Sigmoid colon (tissue), 6 donors: ENCODE measurements at regions not wholly inside any gene's neighbourhood (a gene's known extent, or its start where the extent isn't known, plus 50 kb on each side); places are given as distances from the start of the nearest gene placed in this dataset.

Source experiments
- DNase-seq: peaks from one replicate; pipeline ENCODE4 v3.0.0-alpha.2; 2019
- H3K27ac ChIP-seq, 4 donors: fragments of 200-600 bp; sonication (generic); one replicate each; pipeline ENCODE4 v1.5.1; 2016 to 2019; ENCODE audit warnings: mild to moderate bottlenecking in 1 of 4
- H3K27me3 ChIP-seq, 3 donors: fragments of 200-600 bp; sonication (generic); one replicate each; pipeline ENCODE4 v1.5.1; 2019; ENCODE audit warnings: mild to moderate bottlenecking in 1 of 3
- H3K36me3 ChIP-seq, 4 donors: fragments of 200-600 bp; sonication (generic); one replicate each; pipeline ENCODE4 v1.5.1; 2016 to 2019
- H3K4me1 ChIP-seq, 4 donors: fragments of 200-600 bp; sonication (generic); one replicate each; pipeline ENCODE4 v1.5.1; 2017 to 2019
- H3K4me3 ChIP-seq, 4 donors: fragments of 200-600 bp; sonication (generic); one replicate each; pipeline ENCODE4 v1.5.1; 2017 to 2019; ENCODE audit warnings: mild to moderate bottlenecking in 2 of 4, moderate library complexity in 1 of 4
- H3K9me3 ChIP-seq, 4 donors: fragments of 200-600 bp in 3 of 4; sonication (generic) in 3 of 4; one replicate each; pipeline versions ENCODE4 v1.5.1 to v1.6.1; 2013 to 2019
- EP300 ChIP-seq, 4 donors: sonication (generic); formaldehyde crosslinking; IDR thresholded peaks; one replicate each; pipeline ENCODE4 v1.6.1; 2017; ENCODE audit warnings: antibody characterized with exemption in 4 of 4
- POLR2A ChIP-seq, 2 donors: fragments of 450-650 bp; IDR thresholded peaks; one replicate each; pipeline ENCODE4 v1.6.1; 2016; ENCODE audit warnings: antibody characterized with exemption in 2 of 2, mild to moderate bottlenecking in 2 of 2, moderate library complexity in 2 of 2
- POLR2AphosphoS5 ChIP-seq, 4 donors: sonication (generic); formaldehyde crosslinking; IDR thresholded peaks; one replicate each; pipeline ENCODE4 v1.6.1; 2017; ENCODE audit warnings: antibody characterized with exemption in 4 of 4
- WGBS, 2 donors: extraction: QIAGEN DNeasy Blood & Tissue Kit; methylation state at CpG; one replicate each; pipeline ENCODE4 v1.1.7; 2013; 5-methylcytosine and 5-hydroxymethylcytosine counted together
- intact Hi-C: fragments of 100-400 bp; cut with DNase I; formaldehyde crosslinking; loops from one replicate; pipeline ENCODE4 v1.15.1; 2023
- TF ChIP-seq, protein P1 (sequence below), 4 experiments: fragments of 450-650 bp in 3 of 4; fragments of 200-600 bp in 1 of 4; IDR thresholded peaks; one replicate each; pipeline ENCODE4 v1.5.1; 2016 to 2019; ENCODE audit warnings: antibody characterized with exemption in 4 of 4, mild to moderate bottlenecking in 3 of 4, moderate library complexity in 2 of 4
- donor health status: healthy with polysubstance abuse.
- donor health status: healthy.

DNA sequence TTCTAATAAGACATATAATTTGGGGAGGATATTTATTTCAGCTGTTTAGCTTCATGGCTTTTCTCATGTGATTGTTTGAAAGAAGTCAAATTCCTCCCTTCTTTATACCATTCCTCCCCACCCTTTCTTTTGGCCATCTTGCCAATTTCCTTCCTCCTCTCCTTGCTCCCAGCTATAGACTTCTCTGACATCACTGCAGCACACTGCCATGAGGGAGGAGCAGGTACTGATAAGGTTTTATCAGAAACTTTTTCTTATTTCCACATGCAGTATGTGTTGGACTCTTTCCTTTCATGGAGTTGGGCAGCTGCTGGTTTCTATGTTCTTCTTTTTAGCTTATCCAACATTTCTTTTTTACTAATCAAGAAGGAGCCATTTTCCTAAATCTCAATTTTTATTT, 481.7 kb upstream of the NR3C2 start:
- H3K36me3 ChIP-seq = no peaks in the 10 kb centered on the region
- peaks cover 0 to 33% (median 10%) of the 10 kb centered on the region in 4 donors for H3K4me1 ChIP-seq
- no peaks in the 10 kb centered on the region for H3K9me3 ChIP-seq
- no peak overlapping the region for H3K27ac ChIP-seq
- intact Hi-C loops = no loop called here
- H3K4me3 ChIP-seq = no peak overlapping the region
- TF ChIP-seq POLR2A (IDR thresholded peaks at IDR 0.05) (no peak), POLR2AphosphoS5 (IDR thresholded peaks at IDR 0.05) (no peak), EP300 (IDR thresholded peaks at IDR 0.05) (no peak)
- TF ChIP-seq, protein P1, sequence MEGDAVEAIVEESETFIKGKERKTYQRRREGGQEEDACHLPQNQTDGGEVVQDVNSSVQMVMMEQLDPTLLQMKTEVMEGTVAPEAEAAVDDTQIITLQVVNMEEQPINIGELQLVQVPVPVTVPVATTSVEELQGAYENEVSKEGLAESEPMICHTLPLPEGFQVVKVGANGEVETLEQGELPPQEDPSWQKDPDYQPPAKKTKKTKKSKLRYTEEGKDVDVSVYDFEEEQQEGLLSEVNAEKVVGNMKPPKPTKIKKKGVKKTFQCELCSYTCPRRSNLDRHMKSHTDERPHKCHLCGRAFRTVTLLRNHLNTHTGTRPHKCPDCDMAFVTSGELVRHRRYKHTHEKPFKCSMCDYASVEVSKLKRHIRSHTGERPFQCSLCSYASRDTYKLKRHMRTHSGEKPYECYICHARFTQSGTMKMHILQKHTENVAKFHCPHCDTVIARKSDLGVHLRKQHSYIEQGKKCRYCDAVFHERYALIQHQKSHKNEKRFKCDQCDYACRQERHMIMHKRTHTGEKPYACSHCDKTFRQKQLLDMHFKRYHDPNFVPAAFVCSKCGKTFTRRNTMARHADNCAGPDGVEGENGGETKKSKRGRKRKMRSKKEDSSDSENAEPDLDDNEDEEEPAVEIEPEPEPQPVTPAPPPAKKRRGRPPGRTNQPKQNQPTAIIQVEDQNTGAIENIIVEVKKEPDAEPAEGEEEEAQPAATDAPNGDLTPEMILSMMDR (IDR thresholded peaks at IDR 0.05) = no peak
- no peak for DNase-seq
- no peaks in the 10 kb centered on the region for H3K27me3 ChIP-seq

DNA sequence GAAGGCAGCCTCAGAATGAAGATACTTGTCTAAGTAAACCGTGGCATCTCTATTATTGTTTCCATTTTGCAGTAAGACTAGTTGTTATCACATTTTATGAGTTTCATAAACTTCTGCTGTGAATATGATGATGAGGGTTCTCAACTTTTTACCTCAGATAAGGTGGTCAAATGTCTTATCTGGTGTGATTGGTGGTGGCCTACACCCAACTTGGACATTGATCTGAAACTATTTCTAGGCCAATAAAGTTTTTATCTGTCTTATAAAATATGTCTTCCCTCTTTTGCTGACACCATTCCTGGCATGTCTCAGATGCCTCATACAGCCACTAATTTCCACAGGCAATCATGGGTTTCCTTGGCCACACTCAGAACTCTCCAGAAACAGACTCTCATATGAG, 480.3 kb upstream of the NR3C2 start:
- Histone ChIP-seq H3K4me1 (peaks cover 0 to 33% (median 10%) of the 10 kb centered on the region in 4 donors), H3K4me3 (no peak overlapping the region), H3K9me3 (no peaks in the 10 kb centered on the region), H3K27ac (no peak overlapping the region), H3K36me3 (no peaks in the 10 kb centered on the region), H3K27me3 (no peaks in the 10 kb centered on the region)
- whole genome bisulfite sequencing, 2 donors = 4 to 57% methylated on average over 1 of the region's 1 CpG
- no peak for DNase-seq
- intact Hi-C loops = no loop called here
- TF ChIP-seq POLR2A (IDR thresholded peaks at IDR 0.05) (no peak), EP300 (IDR thresholded peaks at IDR 0.05) (no peak), POLR2AphosphoS5 (IDR thresholded peaks at IDR 0.05) (no peak)
- TF ChIP-seq, protein P1 (IDR thresholded peaks at IDR 0.05) = no peak

DNA sequence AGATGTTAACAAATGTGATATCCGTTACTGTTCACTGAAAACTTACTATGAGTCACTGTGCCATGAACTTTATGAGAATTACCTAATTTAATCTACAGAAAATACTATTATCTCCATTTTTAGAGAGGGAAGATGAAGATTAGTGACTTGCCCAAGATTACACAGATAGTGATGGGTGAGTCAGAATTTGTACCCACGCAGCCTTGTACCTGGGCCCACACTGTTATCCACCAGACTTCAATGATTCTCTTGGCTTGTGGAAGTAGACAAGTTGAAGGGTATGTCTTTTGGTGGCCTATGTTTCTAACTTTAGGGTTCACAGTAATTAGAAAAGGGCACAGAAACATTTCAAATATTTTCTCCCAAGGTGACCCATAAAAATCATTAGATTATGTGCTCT, 472.5 kb upstream of the NR3C2 start:
- no peak for DNase-seq
- Histone ChIP-seq H3K9me3 (no peaks in the 10 kb centered on the region), H3K4me1 (no peaks in the 10 kb centered on the region), H3K4me3 (no peak overlapping the region), H3K27me3 (no peaks in the 10 kb centered on the region), H3K36me3 (no peaks in the 10 kb centered on the region), H3K27ac (no peak overlapping the region)
- 92 to 96% methylated on average over 2 of the region's 2 CpGs for WGBS, 2 donors
- intact Hi-C loops = no loop called here
- TF ChIP-seq EP300 (IDR thresholded peaks at IDR 0.05) = no peak
- no peak for TF ChIP-seq POLR2A (IDR thresholded peaks at IDR 0.05)
- no peak for TF ChIP-seq POLR2AphosphoS5 (IDR thresholded peaks at IDR 0.05)
- TF ChIP-seq, protein P1 (IDR thresholded peaks at IDR 0.05) = no peak

DNA sequence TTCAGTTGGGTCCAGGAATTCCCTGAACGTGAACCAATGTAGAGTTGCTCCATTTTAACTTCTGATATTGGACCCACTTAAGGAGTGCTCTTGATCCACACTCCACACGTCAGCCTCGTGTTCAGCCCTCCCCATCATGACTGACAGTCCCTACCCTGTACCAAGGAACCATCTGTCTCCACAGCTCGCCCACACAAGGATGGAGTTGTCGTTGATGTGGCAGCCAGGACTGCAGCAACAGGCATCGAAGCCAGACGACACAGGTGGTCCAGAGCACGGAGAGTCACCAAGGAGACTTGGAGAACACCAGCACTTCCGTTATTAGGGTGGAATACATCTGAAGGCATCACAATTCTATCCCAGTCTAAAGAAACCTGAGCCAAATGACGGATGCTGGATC, 472.1 kb upstream of the NR3C2 start:
- intact Hi-C loops = no loop called here
- TF ChIP-seq POLR2A (IDR thresholded peaks at IDR 0.05) = no peak
- no peak for TF ChIP-seq POLR2AphosphoS5 (IDR thresholded peaks at IDR 0.05)
- TF ChIP-seq, protein P1 (IDR thresholded peaks at IDR 0.05) = no peak
- TF ChIP-seq EP300 (IDR thresholded peaks at IDR 0.05) = no peak
- H3K4me1 ChIP-seq = no peaks in the 10 kb centered on the region
- H3K36me3 ChIP-seq = no peaks in the 10 kb centered on the region
- 92 to 93% methylated on average over 10 of the region's 10 CpGs for WGBS, 2 donors
- no peak overlapping the region for H3K4me3 ChIP-seq
- no peaks in the 10 kb centered on the region for H3K9me3 ChIP-seq
- no peak for DNase-seq
- H3K27ac ChIP-seq = no peak overlapping the region
- H3K27me3 ChIP-seq = no peaks in the 10 kb centered on the region

DNA sequence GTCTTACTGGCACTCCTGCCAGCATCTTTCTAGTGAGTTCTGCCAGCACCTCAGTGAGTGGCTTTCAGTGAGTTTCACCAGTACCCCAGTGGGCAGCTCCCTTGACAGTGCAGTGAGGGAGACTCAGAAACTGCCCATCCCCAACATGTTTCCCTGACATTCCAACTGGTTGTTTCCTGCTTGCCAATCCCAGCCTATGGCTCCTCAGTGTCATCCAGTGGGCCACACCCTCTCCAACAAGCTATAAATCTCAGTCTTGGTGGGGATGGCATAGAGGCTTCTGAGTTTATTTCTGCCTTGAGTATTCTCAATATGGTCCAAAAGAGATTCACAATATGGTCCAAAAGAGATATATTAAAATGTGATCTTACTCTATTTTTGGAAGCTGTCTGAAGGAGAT, 461.2 kb upstream of the NR3C2 start:
- Histone ChIP-seq H3K9me3 (peaks cover 0 to 6% (median 0%) of the 10 kb centered on the region in 4 donors), H3K4me1 (no peaks in the 10 kb centered on the region), H3K4me3 (no peak overlapping the region), H3K27me3 (no peaks in the 10 kb centered on the region), H3K36me3 (no peaks in the 10 kb centered on the region), H3K27ac (no peak overlapping the region)
- intact Hi-C loops = no loop called here
- TF ChIP-seq EP300 (IDR thresholded peaks at IDR 0.05) (no peak), POLR2AphosphoS5 (IDR thresholded peaks at IDR 0.05) (no peak), POLR2A (IDR thresholded peaks at IDR 0.05) (no peak)
- TF ChIP-seq, protein P1 (IDR thresholded peaks at IDR 0.05) = no peak
- no peak for DNase-seq
